ENCODE measurements at regions not wholly inside any gene's neighbourhood (a gene's known extent, or its start where the extent isn't known, plus 50 kb on each side); places are given as distances from the start of the nearest gene placed in this dataset.
"Not testable (repeated sequence)": the region's sequence is repeated elsewhere in the genome, so short reads cannot be mapped to it uniquely, and the experiment has no call there.

- not testable (repeated sequence) for TF ChIP-seq CTCF, POLR2AphosphoS5 (IDR thresholded peaks at IDR 0.05)
Measured at GRCh38 chr15:24240580-24240979, 435.0 kb upstream of the NPAP1 start.

Measured in sigmoid colon (tissue), 4 donors.